ENCODE measurements at regions not wholly inside any gene's neighbourhood (a gene's known extent, or its start where the extent isn't known, plus 50 kb on each side); places are given as distances from the start of the nearest gene placed in this dataset.
"Not testable (repeated sequence)": the region's sequence is repeated elsewhere in the genome, so short reads cannot be mapped to it uniquely, and the experiment has no call there.

DNA sequence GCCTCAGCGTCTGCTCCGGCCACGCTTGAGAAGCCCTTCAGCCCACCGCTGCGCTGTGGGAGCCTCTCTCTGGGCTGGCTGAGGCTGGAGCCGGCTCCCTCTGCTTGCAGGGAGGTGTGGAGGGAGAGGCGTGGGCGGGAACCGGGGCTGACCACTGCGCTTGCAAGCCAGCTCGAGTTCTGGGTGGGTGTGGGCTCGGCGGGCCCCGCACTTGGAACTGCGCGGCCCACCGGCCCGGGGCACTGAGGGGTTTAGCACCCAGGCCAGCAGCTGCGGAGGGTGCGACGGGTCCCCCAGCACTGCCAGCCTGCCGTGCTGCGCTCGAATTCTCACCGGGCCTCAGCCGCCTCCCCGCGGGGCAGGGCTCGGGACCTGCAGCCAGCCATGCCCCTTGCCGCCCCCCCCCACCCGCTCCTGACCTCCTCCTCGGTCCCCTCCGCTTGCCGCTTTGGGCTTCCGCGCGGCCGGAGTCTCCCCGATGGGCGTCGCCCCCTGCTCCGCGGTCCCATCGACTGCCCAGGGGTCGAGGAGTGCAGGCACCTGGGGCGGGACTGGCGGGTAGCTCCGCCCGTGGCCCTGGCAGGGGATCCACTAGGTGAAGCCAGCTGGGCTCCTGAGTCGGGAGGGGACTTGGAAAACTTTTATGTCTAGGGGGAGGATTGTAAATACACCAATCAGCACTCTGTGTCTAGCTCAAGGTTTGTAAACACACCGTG is 106.7 kb downstream of the RAP2B start:
- no peak for DNase-seq (ENCODE audit: low read depth in 2 of 2, low spot score in 1 of 2)

DNA sequence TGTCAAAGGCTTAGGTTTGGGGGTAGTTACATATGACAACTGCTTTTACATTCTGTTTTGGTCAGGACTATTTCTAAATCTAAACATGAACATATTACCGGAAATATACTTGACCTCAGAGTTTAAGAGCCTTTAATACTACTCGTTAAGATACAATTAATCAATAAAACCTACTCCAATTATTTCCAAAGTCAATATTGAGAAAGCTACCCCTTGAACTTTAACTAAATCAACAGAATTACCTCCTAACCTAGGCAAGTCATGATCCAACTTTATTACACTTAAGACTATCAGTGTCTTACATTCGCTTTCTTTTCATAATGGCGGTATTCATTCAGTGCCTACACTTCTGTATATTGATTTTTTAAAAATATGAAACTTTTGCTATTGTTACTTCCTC is 107.7 kb downstream of the RAP2B start:
- DNase-seq (ENCODE audit: low read depth in 2 of 2, low spot score in 1 of 2): no peak

DNA sequence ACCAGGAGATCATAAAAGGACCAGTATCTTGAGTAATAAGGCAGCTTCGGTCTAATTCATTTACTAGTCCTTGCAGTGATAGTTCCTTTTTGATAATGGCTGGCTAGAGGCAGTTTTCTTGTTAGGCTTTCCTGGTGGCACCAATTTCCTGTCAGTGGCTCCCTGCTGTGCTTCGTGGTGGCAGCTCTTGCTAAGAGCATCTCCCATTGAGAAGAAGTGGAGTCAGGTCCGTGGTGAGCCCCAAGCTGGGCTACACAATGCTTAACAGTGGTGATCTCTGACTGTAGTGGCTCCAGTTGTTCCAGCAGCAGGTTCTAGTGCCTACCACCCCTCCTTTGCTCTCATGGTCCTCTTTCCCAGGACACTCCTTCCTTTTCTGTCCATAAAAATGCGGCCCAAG is 111.2 kb downstream of the RAP2B start:
- no peak for DNase-seq (ENCODE audit: low read depth in 2 of 2, low spot score in 1 of 2)

DNA sequence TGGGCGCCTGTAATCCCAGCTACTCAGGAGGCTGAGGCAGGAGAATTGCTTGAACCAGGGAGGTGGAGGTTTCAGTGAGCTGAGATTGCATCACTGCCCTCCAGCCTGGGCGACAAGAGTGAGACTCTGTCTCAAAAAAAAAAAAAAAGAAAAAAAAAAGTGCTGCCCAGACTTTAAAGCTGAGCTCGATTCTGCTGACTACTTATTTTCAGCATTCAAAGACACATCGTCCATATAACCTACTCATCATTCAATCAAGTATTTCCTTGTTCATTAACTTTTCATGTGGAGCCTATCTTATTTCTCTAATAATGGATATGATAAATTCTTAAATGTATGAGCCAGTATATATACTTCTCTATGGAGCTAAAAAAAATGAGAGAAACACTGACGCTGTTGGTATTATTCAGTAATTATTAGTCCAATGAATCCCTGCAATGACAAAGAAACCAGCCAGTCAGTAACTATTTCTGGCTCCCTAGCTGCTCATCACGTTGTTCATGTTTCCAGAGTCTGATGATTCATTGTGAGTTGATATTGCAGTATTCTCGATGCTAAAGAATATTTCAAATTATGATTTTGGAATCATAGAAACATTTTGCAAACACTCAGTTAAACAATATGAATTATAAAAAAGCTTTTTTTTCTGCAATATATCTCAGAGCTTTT is 111.9 kb downstream of the RAP2B start:
- DNase-seq (ENCODE audit: low read depth in 2 of 2, low spot score in 1 of 2): no peak

DNA sequence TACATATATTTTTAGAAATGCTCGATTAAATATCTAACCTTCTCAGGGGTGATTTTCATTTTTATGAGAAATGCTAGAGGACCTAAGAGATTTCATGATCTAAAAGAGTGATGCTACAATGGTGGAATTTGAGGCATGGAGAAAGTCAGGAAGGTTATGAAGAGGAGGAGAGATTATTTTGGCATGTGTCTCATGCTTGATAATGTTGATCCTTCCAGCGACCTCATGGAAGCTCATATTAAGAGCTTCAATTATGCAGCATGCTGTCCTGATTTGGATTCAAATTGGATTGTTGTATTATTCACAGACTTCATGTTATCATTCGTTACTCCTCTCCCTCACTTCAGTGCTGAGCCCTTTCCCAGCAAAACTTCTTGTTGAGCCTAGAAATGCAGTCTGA is 112.5 kb downstream of the RAP2B start:
- no peak for DNase-seq (ENCODE audit: low read depth in 2 of 2, low spot score in 1 of 2)

DNA sequence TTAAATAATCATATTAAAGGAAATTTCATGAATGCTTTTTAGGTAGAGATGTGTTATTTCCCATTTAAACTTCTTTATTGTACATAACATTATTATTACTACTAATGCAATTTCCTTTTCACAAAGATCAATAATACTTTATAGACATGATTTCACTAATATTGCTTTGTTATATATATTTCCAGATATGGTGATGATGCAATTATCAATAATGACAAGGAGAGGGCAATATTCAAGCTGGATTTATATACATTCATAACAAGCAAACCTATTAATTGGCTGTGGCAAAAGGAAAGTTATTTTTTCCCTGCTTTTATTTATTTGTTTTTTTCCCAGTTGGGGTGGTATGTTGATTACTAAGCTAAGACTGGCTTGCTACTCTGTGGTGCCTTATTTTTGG is 113.5 kb downstream of the RAP2B start:
- DNase-seq (ENCODE audit: low read depth in 2 of 2, low spot score in 1 of 2): no peak

DNA sequence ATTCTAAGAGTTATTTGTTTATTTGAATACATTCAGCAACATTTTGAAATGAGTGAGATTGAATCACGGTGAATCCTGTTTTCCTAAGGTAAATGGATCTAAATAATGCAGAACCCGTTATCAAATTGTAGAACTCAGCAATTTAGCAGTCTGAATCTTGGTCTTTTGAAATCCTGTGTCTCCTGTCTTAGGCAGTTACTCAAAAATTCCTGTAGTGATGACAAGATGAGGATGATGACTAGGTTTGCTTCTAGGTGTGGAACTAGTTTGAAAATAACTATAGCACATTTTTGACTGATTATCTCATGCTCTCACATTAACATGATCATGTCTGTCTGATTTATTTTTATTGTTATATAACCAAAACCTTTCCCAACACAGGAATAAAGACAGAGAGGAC is 115.0 kb downstream of the RAP2B start:
- no peak for DNase-seq (ENCODE audit: low read depth in 2 of 2, low spot score in 1 of 2)

DNA sequence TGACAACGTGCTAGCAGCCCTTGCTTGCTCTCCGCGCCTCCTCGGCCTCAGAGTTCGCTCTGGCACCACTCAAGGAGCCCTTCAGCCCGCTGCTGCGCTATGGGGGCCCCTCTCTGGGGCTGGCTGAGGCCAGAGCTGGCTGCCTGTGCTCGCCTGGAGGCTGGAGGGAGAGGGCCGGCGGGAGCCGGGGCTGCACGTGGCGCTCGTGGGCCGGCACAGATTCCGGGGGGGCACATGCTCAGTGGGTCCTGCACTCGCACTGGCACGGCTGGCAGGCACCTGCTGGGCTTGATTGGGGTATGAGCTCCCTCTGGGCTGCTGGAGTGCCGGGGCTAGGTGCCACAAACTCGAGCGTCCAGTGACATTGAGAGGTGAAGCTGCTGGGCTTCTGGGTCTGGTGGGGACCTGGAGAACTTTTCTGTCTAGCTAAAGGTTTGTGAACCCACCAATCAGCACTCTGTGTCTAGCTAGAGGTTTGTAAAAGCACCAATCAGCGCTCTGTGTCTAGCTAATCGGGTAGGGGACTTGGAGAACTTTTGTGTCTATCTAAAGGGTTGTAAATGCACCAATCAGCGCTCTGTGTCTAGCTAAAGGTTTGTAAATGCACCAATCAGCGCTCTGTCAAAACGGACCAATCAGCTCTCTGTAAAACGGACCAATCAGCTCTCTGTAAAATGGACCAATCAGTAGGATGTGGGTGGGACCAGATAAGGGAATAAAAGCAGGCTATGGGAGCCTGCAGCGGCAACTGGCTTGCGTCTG is 119.4 kb downstream of the RAP2B start:
- DNase-seq (ENCODE audit: low read depth in 2 of 2, low spot score in 1 of 2): not testable (repeated sequence)

DNA sequence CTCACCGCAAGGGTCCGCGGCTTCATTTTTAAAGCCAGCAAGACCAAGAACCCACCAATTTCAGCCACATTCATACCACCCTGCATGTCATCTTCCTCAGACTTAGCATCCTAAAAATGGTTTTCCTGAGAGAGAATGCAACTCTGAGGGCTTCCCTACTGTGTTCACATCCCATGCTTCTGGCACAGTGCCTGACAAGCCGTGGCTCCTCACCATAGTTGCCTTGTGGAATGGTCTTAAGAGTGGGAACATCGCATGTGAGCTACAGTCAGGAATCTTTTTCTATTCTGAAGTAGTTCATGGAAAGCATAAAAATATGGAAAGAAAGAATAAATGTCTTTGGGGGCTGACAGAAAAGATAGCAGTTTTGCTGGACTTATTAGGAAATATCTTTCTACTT is 120.3 kb downstream of the RAP2B start:
- no peak for DNase-seq (ENCODE audit: low read depth in 2 of 2, low spot score in 1 of 2)

DNA sequence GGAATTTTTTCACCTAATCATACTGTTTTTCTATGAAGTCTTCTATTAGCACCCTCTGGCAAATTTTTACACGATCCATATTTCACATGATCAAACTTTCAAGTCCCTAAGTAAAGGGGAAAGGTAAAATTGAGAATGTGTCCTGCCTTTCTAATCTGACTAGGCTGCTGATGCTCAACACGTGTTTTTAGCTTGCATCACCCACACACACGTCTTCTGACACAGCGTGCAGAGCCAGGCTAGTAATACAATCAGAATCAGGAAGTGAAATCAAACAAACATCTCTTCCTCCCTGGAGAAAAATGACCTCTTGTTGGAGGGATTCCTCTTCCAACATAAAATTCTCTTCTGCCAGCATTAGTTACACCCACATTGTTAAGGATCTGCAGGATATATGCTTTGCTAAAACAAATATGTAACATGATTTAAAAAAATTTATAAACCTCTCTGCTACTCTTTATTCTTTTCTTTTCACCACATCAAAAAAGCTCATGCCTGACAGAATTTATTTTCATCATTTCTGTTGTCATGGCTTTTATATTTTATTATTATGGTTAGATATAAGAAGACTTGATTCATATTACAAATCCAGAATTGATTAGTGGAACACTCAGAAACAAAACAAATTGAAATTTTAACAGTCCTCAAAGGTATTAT is 122.4 kb downstream of the RAP2B start:
- peak in 1 of 2 donors; percentile 6 for DNase-seq (ENCODE audit: low read depth in 2 of 2, low spot score in 1 of 2)

DNA sequence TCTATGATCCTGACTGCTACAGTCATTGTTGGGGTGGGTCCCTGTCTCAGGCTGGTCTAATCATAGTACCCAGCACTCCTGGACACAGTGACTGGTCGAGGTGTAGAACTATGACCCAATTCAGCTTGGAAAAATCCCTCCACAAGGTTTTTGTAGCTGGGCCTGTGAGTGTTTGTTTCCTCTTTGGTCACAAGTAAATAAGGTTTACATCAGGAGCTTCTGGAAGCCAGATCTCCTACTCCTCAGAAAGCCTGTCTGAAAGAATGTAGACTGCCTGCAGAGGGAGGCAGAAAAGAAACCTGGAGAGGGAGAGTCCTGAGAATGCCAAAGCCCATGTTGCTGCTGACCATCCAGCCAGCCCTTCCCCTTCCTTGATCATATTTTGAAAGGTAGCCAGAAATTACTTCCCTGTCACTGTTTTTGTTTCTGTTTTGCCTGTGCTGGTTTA is 123.2 kb downstream of the RAP2B start:
- no peak for DNase-seq (ENCODE audit: low read depth in 2 of 2, low spot score in 1 of 2)

DNA sequence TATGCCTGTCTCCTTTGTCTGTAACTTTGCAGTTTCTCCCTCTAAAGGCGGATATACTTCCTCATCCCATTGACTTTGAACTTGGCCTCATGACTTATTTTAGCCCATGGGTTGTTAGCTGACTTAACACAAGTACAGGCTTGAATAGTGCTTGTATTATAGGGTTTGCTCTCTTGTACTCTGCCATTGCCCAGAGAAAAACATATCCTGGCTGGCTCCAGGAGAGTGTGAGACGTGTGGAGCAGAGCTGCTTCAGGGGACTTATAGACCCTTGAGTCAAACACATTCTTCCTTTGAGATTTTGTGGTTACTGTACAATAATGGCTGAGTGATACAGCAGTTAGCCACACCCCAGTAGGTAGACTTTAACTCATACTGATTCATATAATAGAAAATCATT is 124.0 kb downstream of the RAP2B start:
- no peak for DNase-seq (ENCODE audit: low read depth in 2 of 2, low spot score in 1 of 2)

DNA sequence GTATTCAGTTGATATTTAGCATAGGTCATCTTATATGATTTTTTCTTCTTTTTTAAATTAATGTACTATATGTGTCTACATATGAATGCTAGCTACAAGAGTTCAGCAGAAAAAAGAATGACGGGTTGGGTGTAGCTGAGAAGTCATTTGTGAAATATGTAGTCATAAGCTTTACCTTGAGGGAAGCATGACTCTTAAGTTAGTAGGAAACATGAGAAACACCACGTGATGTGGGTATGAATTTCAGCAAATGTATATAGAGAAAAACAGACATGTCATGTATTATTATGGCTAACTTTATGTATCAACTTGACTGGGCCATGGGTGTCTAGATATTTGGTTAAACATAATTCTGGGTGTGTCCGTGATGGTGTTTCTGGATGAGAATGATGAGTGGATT is 125.0 kb downstream of the RAP2B start:
- no peak for DNase-seq (ENCODE audit: low read depth in 2 of 2, low spot score in 1 of 2)

DNA sequence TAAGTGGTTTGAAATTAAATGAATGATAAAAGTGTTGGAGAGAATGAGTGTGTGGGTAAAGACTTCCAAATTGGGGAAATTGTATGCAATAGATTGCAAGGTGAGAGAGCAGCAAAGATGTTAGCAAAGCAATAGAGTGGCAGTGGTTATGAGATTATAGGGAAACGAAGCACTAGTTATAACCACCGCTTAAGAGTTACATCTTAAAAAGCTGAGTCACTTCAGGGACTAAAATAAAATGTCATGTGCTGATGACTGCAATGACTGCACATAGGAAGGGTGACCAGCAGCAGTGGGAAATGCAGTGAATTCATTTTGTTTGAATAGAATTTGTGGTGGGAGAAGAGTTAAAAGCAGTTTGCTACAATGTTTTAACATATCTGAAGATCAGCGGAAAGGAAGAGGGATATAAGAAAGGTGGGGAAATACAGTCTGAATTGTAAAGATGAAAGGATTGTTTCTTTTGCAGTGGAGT is 127.3 kb downstream of the RAP2B start:
- no peak for DNase-seq (ENCODE audit: low read depth in 2 of 2, low spot score in 1 of 2)

DNA sequence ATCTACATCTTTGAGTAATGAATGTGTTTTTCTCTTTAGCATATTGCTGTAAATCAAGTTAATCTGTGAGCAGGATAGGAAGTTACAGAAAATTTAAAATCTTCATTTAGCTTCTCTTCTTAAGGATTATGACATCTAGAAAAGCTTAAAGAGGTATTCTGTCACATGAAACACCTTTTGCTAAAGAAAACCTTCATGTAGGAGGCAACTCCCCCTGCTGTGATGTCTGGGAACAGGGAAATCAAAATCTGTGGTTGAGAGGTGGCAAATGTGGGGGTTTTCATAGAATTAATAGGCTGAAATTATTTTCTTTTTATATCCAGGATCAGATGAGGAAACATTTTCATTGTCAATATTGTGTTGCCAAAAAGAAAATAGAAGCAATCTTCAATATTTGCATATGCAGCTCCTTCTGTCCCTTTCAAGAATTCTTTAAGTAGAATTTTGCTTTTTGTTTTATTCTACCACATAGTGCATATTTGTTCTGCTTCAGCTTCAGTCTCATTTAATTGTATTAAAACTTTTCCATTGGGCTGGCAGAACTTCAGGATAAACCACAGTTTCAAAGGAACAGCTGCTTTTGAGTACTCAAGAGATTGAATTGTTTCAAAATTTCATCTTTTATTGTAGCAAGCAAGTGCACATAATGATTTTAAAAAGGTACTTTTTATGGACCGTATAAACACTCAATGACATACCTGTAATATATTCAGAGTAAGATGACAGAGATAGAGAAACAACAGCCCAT is 128.4 kb downstream of the RAP2B start:
- DNase-seq (ENCODE audit: low read depth in 2 of 2, low spot score in 1 of 2): no peak

DNA sequence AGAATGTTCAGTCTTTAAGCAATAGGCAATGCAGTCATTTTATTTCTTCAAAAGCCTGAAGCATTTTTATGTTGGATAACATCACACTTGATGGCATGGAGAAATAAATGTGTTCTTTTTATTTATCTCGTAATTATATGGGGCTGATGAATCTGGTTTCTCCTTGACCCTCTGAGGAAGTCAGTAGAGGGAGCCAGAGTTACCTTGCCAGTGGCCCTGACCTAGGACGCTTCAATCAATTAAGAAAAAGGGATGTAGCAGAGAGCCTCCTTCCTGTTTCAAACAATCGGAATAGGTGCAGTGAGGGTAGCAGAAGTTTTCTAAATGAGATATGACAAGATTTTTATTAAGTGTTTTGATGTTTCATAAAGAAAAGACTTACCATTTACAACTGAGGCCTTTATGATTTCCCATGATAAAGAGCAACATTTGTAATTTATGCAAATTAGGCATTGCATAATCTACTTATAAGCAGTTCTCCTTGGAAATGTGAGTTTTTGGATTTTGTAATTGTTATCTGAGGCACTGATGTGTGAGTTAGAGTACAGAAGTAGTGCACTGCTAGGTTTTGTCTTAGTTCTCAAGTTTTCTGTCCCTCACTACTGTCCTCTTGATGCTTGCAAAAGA is 129.1 kb downstream of the RAP2B start:
- DNase-seq (ENCODE audit: low read depth in 2 of 2, low spot score in 1 of 2): no peak

DNA sequence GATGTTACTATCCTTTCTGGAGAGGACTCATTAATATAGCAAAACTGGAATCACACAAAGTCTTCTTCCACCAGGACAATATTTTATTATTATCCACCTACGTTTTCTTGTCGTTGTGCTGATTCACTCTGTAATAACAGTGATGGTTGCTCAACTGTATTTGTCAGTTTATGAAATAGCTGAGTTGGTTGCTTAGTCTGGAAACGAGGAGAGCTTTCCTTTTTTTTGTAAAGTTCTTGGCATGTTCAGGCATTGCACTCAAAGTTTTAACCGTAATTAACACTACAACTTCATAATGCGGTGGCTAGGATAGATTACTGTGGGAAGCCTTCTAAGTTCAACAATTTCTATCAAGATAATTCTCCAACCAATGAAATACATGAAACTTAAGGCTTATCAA is 131.2 kb downstream of the RAP2B start:
- DNase-seq (ENCODE audit: low read depth in 2 of 2, low spot score in 1 of 2): no peak

DNA sequence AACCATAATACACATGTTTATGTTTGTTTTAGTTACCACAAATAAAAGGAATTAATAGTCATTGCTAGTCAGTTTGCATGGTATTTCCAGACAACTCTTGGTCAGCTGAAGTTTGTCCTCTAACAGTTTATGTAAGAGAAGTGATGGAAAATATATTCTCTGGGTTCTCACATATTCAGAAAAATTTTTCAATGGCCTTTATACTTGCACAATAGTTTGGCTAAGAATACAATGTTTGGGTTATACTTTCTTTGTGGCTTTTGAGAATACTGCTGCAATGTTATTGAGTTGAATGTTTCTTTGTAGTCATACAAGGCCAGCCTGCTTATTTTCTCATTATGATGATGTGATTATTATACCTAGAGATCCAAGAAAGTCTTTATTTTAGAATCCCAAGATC is 133.9 kb downstream of the RAP2B start:
- no peak for DNase-seq (ENCODE audit: low read depth in 2 of 2, low spot score in 1 of 2)

DNA sequence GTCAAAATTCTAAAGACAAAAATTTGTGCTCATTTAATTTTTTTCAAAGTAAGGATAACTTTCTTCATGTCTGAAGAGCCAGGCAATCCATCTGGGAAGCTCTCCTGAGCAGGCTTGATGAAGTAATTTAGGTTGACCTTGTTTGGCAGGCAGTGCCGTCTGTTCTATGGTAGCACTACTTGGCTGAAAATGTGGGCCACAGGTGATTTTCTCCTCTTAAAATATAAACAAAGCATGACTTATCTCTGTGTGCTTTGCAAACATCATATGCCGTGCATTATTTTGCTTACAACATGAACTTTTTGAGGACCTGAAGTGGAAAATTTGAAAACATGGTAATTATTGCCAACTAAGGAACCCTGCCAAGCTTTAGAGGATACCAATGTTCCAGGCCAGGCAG is 143.2 kb downstream of the RAP2B start:
- no peak for DNase-seq (ENCODE audit: low read depth in 2 of 2, low spot score in 1 of 2)

DNA sequence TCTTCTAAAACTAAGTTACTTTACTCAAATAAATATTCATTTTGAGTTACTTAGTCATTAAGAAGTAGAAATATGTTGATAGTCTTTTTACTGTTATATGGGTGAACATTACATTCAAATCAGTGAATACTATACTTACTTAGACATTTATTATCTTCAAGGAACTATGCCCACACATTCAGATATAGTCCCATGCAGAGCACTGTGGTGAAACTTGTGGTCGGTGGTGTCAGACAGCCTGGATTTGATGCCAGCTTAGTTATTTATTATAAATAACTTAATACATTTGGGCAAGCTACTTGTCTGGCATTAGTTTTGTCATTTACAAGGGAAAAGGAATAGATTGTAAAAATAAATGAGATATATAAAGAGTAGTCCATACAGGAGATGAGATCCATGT is 149.5 kb downstream of the RAP2B start:
- DNase-seq (ENCODE audit: low read depth in 2 of 2, low spot score in 1 of 2): no peak

Data from stimulated activated CD8-positive, alpha-beta memory T cell treated with anti-CD3 and anti-CD28 coated beads, Interleukin-4, amount 100 ng/mL, for 4 hours (primary cell).